NB4 (cell line): ENCODE measurements at regions not wholly inside any gene's neighbourhood (a gene's known extent, or its start where the extent isn't known, plus 50 kb on each side); places are given as distances from the start of the nearest gene placed in this dataset.

ENCODE experiments used
- DNase-seq: peaks from one replicate; pipeline ENCODE4 v3.0.0; 2010; ENCODE audit warnings: low read depth
- H3K4me3 ChIP-seq: one replicate; pipeline ENCODE4 v1.5.1; 2011; ENCODE audit warnings: mild to moderate bottlenecking, low read depth, low read length, moderate library complexity
- CTCF ChIP-seq: IDR thresholded peaks from one replicate; pipeline ENCODE4 v1.5.1; 2012; ENCODE audit warnings: low read depth, low read length
- MAX ChIP-seq: IDR thresholded peaks from 2 replicates; pipeline ENCODE4 v1.6.1; 2011; ENCODE audit warnings: low read depth, low read length
- MYC ChIP-seq: IDR thresholded peaks from 2 replicates; pipeline ENCODE4 v1.6.1; 2011; ENCODE audit warnings: low read depth, low read length
- POLR2A ChIP-seq: IDR thresholded peaks from 2 replicates; pipeline ENCODE4 v1.6.1; 2011; ENCODE audit warnings: mild to moderate bottlenecking; ENCODE audit not compliant: insufficient read length; ENCODE audit errors: extremely low read depth

- peak; percentile 60 for DNase-seq
- TF ChIP-seq MYC (no peak), MAX (no peak), POLR2A (no peak), CTCF (no peak)
- peak overlapping the region; percentile 30 for H3K4me3 ChIP-seq
Measured at GRCh38 chr9:33676746-33677505, 118.4 kb upstream of the PRSS3 start.

GRCh38 chr9:33677506-33677809 is 117.9 kb upstream of the PRSS3 start:
- DNase-seq: no peak
- no peak for TF ChIP-seq CTCF
- no peak for TF ChIP-seq MAX
- TF ChIP-seq POLR2A: no peak
- TF ChIP-seq MYC: no peak
- no peak overlapping the region for H3K4me3 ChIP-seq

GRCh38 chr9:33677961-33678360 is 117.4 kb upstream of the PRSS3 start:
- TF ChIP-seq MYC (no peak), CTCF (no peak), MAX (no peak), POLR2A (no peak)
- H3K4me3 ChIP-seq: no peak overlapping the region
- DNase-seq: no peak

- TF ChIP-seq POLR2A (no peak), MAX (no peak), CTCF (no peak), MYC (no peak)
- no peak for DNase-seq
- H3K4me3 ChIP-seq: no peak overlapping the region
Measured at GRCh38 chr9:33682551-33682950, 112.8 kb upstream of the PRSS3 start.

GRCh38 chr9:33684831-33685230 is 110.5 kb upstream of the PRSS3 start:
- no peak for TF ChIP-seq CTCF
- TF ChIP-seq MYC: no peak
- no peak for TF ChIP-seq POLR2A
- no peak for TF ChIP-seq MAX

GRCh38 chr9:33686942-33687341 is 108.4 kb upstream of the PRSS3 start:
- H3K4me3 ChIP-seq: no peak overlapping the region
- no peak for DNase-seq
- TF ChIP-seq POLR2A (no peak), MYC (no peak), MAX (no peak), CTCF (no peak)

More at GRCh38 chr9:33684831-33685230, 110.5 kb upstream of the PRSS3 start:
- DNase-seq: no peak
- H3K4me3 ChIP-seq: no peak overlapping the region
